ENCODE measurements at regions not wholly inside any gene's neighbourhood (a gene's known extent, or its start where the extent isn't known, plus 50 kb on each side); places are given as distances from the start of the nearest gene placed in this dataset.

GRCh38 chr2:63658176-63658968 lies 69.6 kb downstream of the MDH1 start:
- no peak overlapping the region for H3K27ac ChIP-seq
- no peak for TF ChIP-seq CTCF (conservative IDR thresholded peaks at IDR 0.05)

GRCh38 chr2:63660060-63660459 lies 71.3 kb downstream of the MDH1 start:
- H3K27ac ChIP-seq: no peak overlapping the region
- no peak for TF ChIP-seq CTCF (conservative IDR thresholded peaks at IDR 0.05)

- TF ChIP-seq CTCF (conservative IDR thresholded peaks at IDR 0.05): no peak
- no peak overlapping the region for H3K27ac ChIP-seq
Measured at GRCh38 chr2:63661076-63661475, 72.3 kb downstream of the MDH1 start.

GRCh38 chr2:63662028-63662804 lies 73.5 kb downstream of the MDH1 start:
- no peak for TF ChIP-seq CTCF (conservative IDR thresholded peaks at IDR 0.05)
- H3K27ac ChIP-seq: no peak overlapping the region

GRCh38 chr2:63663013-63663864 lies 74.5 kb downstream of the MDH1 start:
- H3K27ac ChIP-seq: no peak overlapping the region
- TF ChIP-seq CTCF (conservative IDR thresholded peaks at IDR 0.05): no peak

GRCh38 chr2:63665091-63665490 lies 76.3 kb downstream of the MDH1 start:
- no peak overlapping the region for H3K27ac ChIP-seq
- TF ChIP-seq CTCF (conservative IDR thresholded peaks at IDR 0.05): no peak
